Testis (tissue), 2 donors: ENCODE measurements at regions not wholly inside any gene's neighbourhood (a gene's known extent, or its start where the extent isn't known, plus 50 kb on each side); places are given as distances from the start of the nearest gene placed in this dataset.

Experiments used
- CTCF ChIP-seq, 3 experiments: fragments of 450-650 bp in 2 of 3; fragments of 200-600 bp in 1 of 3; sonication (generic) in 1 of 3; IDR thresholded peaks; one replicate each; pipeline ENCODE4 v1.5.1; 2016 to 2019; ENCODE audit warnings: antibody characterized with exemption in 3 of 3, mild to moderate bottlenecking in 2 of 3, moderate library complexity in 1 of 3
- POLR2A ChIP-seq: fragments of 450-650 bp; IDR thresholded peaks from one replicate; pipeline ENCODE4 v1.6.1; 2017; ENCODE audit warnings: antibody characterized with exemption, mild to moderate bottlenecking, moderate library complexity

GRCh38 chr4:112953262-112953661 is 96.2 kb upstream of the ANK2 start:
- no peak for TF ChIP-seq CTCF (IDR thresholded peaks at IDR 0.05)
- TF ChIP-seq POLR2A = no peak
